CD8-positive, alpha-beta memory T cell (primary cell): ENCODE measurements at regions not wholly inside any gene's neighbourhood (a gene's known extent, or its start where the extent isn't known, plus 50 kb on each side); places are given as distances from the start of the nearest gene placed in this dataset.

Experiments
- CTCF ChIA-PET: fragments of 350-600 bp; sonication (Branson Sonifier 250); formaldehyde crosslinking; loops from one replicate; lab custom pipeline; 2021; ENCODE audit warnings: antibody characterized with exemption; lab: Charles Lee
- POLR2A ChIA-PET: fragments of 350-600 bp; sonication (Branson Sonifier 250); formaldehyde crosslinking; loops from one replicate; lab custom pipeline; 2021; ENCODE audit warnings: antibody characterized with exemption; lab: Charles Lee
- DNase-seq, 5 donors: peaks; one replicate each; pipeline versions ENCODE4 v3.0.0 to v3.0.0-alpha.2; 2020 to 2022; ENCODE audit warnings: mixed read lengths in 1 of 5
- H3K27ac ChIP-seq: one replicate; pipeline ENCODE4 v1.7.0; 2013; ENCODE audit warnings: low read depth, mild to moderate bottlenecking, low read length, moderate library complexity
- H3K27me3 ChIP-seq: 2 replicates; pipeline ENCODE4 v1.7.0; 2013; ENCODE audit warnings: low read length, mild to moderate bottlenecking; ENCODE audit not compliant: insufficient read depth, poor library complexity, severe bottlenecking
- H3K36me3 ChIP-seq: 2 replicates; pipeline ENCODE4 v1.7.0; 2013; ENCODE audit warnings: mild to moderate bottlenecking, low read length, moderate library complexity; ENCODE audit not compliant: insufficient read depth
- H3K4me1 ChIP-seq: 2 replicates; pipeline ENCODE4 v1.7.0; 2013; ENCODE audit warnings: mild to moderate bottlenecking, low read length, moderate library complexity; ENCODE audit not compliant: insufficient read depth
- H3K4me3 ChIP-seq: 2 replicates; pipeline ENCODE4 v1.7.0; 2013; ENCODE audit warnings: mild to moderate bottlenecking, low read length
- H3K9me3 ChIP-seq: 2 replicates; pipeline ENCODE4 v1.7.0; 2013; ENCODE audit warnings: mild to moderate bottlenecking, low read length
- H3K27ac Mint-ChIP-seq, 8 donors: one replicate each; pipeline ENCODE4 v1.8.0; 2020 to 2021; ENCODE audit warnings: mixed read lengths in 8 of 8, mild to moderate bottlenecking in 6 of 8, inconsistent platforms in 3 of 8, moderate library complexity in 3 of 8
- H3K27me3 Mint-ChIP-seq, 2 donors: one replicate each; pipeline ENCODE4 v1.8.0; 2020 to 2021; ENCODE audit warnings: mixed read lengths in 2 of 2, mild to moderate bottlenecking in 1 of 2, moderate library complexity in 1 of 2
- H3K36me3 Mint-ChIP-seq, 3 donors: one replicate each; pipeline ENCODE4 v1.8.0; 2020 to 2021; ENCODE audit warnings: mixed read lengths in 3 of 3, inconsistent platforms in 1 of 3, mild to moderate bottlenecking in 1 of 3
- H3K4me1 Mint-ChIP-seq, 3 donors: one replicate each; pipeline ENCODE4 v1.8.0; 2020 to 2021; ENCODE audit warnings: mixed read lengths in 3 of 3, inconsistent platforms in 1 of 3, mild to moderate bottlenecking in 1 of 3
- H3K4me3 Mint-ChIP-seq, 7 donors: one replicate each; pipeline ENCODE4 v1.8.0; 2020 to 2021; ENCODE audit warnings: mixed read lengths in 7 of 7, mild to moderate bottlenecking in 6 of 7, moderate library complexity in 4 of 7, inconsistent platforms in 2 of 7
- H3K9me3 Mint-ChIP-seq, 5 donors: one replicate each; pipeline ENCODE4 v1.8.0; 2020 to 2022; ENCODE audit warnings: mixed read lengths in 5 of 5, mild to moderate bottlenecking in 3 of 5, moderate library complexity in 2 of 5, inconsistent platforms in 1 of 5

- H3K4me1 Mint-ChIP-seq: no peaks in the 10 kb centered on the region
- ChIA-PET CTCF (no interaction called here), POLR2A (no interaction called here)
- no peaks in the 10 kb centered on the region for H3K36me3 ChIP-seq
- no peak overlapping the region for H3K4me3 ChIP-seq
- H3K4me3 Mint-ChIP-seq: no peak overlapping the region
- no peak overlapping the region for H3K27ac ChIP-seq
- H3K9me3 ChIP-seq: no peaks in the 10 kb centered on the region
- H3K4me1 ChIP-seq: no peaks in the 10 kb centered on the region
- DNase-seq: no peak
- H3K27me3 ChIP-seq: no peaks in the 10 kb centered on the region
- H3K9me3 Mint-ChIP-seq: peaks cover 2 to 9% (median 3%) of the 10 kb centered on the region in 5 donors
- H3K36me3 Mint-ChIP-seq: no peaks in the 10 kb centered on the region
- H3K27me3 Mint-ChIP-seq: peaks cover 4 to 8% of the 10 kb centered on the region in 2 donors
- no peak overlapping the region for H3K27ac Mint-ChIP-seq
These were observed 313.4 kb downstream of the CXCL12 start for GRCh38 chr10:44071479-44071878.

GRCh38 chr10:44070282-44070681, 314.6 kb downstream of the CXCL12 start:
- POLR2A ChIA-PET: no interaction called here
- H3K9me3 ChIP-seq: no peaks in the 10 kb centered on the region
- no peaks in the 10 kb centered on the region for H3K36me3 ChIP-seq
- H3K4me1 Mint-ChIP-seq: no peaks in the 10 kb centered on the region
- H3K4me3 ChIP-seq: no peak overlapping the region
- no peaks in the 10 kb centered on the region for H3K4me1 ChIP-seq
- no peak overlapping the region for H3K4me3 Mint-ChIP-seq
- H3K36me3 Mint-ChIP-seq: no peaks in the 10 kb centered on the region
- no peak overlapping the region for H3K27ac ChIP-seq
- H3K27me3 ChIP-seq: no peaks in the 10 kb centered on the region
- no peak for DNase-seq
- no peak overlapping the region for H3K27ac Mint-ChIP-seq
- peaks cover 0 to 6% (median 2%) of the 10 kb centered on the region in 5 donors for H3K9me3 Mint-ChIP-seq
- CTCF ChIA-PET: no interaction called here
- peaks cover 3 to 6% of the 10 kb centered on the region in 2 donors for H3K27me3 Mint-ChIP-seq

- Histone ChIP-seq H3K4me3 (no peak overlapping the region), H3K27ac (no peak overlapping the region), H3K9me3 (no peaks in the 10 kb centered on the region), H3K27me3 (no peaks in the 10 kb centered on the region), H3K36me3 (no peaks in the 10 kb centered on the region), H3K4me1 (no peaks in the 10 kb centered on the region)
- no peak overlapping the region for H3K4me3 Mint-ChIP-seq
- H3K27ac Mint-ChIP-seq: no peak overlapping the region
- DNase-seq: no peak
- H3K27me3 Mint-ChIP-seq: peaks cover 0 to 3% of the 10 kb centered on the region in 2 donors
- H3K4me1 Mint-ChIP-seq: no peaks in the 10 kb centered on the region
- ChIA-PET POLR2A (no interaction called here), CTCF (no interaction called here)
- H3K36me3 Mint-ChIP-seq: no peaks in the 10 kb centered on the region
- H3K9me3 Mint-ChIP-seq: peaks cover 0 to 3% (median 0%) of the 10 kb centered on the region in 5 donors
These were observed 315.3 kb downstream of the CXCL12 start for GRCh38 chr10:44069573-44069972.

- H3K27ac ChIP-seq: no peak overlapping the region
- Mint-ChIP-seq H3K9me3 (peaks cover 0 to 2% (median 0%) of the 10 kb centered on the region in 5 donors), H3K27me3 (peaks cover 0 to 3% of the 10 kb centered on the region in 2 donors), H3K36me3 (no peaks in the 10 kb centered on the region), H3K27ac (no peak overlapping the region), H3K4me3 (no peak overlapping the region), H3K4me1 (no peaks in the 10 kb centered on the region)
- H3K27me3 ChIP-seq: no peaks in the 10 kb centered on the region
- CTCF ChIA-PET: no interaction called here
- POLR2A ChIA-PET: no interaction called here
- no peaks in the 10 kb centered on the region for H3K9me3 ChIP-seq
- H3K4me3 ChIP-seq: no peak overlapping the region
- H3K4me1 ChIP-seq: no peaks in the 10 kb centered on the region
- no peak for DNase-seq
- no peaks in the 10 kb centered on the region for H3K36me3 ChIP-seq
These were observed 316.0 kb downstream of the CXCL12 start for GRCh38 chr10:44068716-44069482.

- Histone ChIP-seq H3K4me3 (no peak overlapping the region), H3K27ac (no peak overlapping the region), H3K27me3 (no peaks in the 10 kb centered on the region), H3K36me3 (no peaks in the 10 kb centered on the region), H3K4me1 (no peaks in the 10 kb centered on the region), H3K9me3 (no peaks in the 10 kb centered on the region)
- ChIA-PET POLR2A (no interaction called here), CTCF (no interaction called here)
- Mint-ChIP-seq H3K9me3 (no peaks in the 10 kb centered on the region), H3K36me3 (no peaks in the 10 kb centered on the region), H3K4me1 (no peaks in the 10 kb centered on the region), H3K4me3 (no peak overlapping the region), H3K27ac (no peak overlapping the region), H3K27me3 (peaks cover 0 to 3% of the 10 kb centered on the region in 2 donors)
- DNase-seq: no peak
These were observed 317.5 kb downstream of the CXCL12 start for GRCh38 chr10:44067432-44067831.

- Histone ChIP-seq H3K36me3 (no peaks in the 10 kb centered on the region), H3K9me3 (no peaks in the 10 kb centered on the region), H3K4me3 (no peak overlapping the region), H3K27me3 (no peaks in the 10 kb centered on the region), H3K4me1 (no peaks in the 10 kb centered on the region), H3K27ac (no peak overlapping the region)
- ChIA-PET POLR2A (no interaction called here), CTCF (no interaction called here)
- Mint-ChIP-seq H3K4me1 (no peaks in the 10 kb centered on the region), H3K27ac (no peak overlapping the region), H3K36me3 (no peaks in the 10 kb centered on the region), H3K9me3 (no peaks in the 10 kb centered on the region), H3K27me3 (peaks cover 0 to 3% of the 10 kb centered on the region in 2 donors), H3K4me3 (no peak overlapping the region)
- DNase-seq: no peak
These were observed 318.2 kb downstream of the CXCL12 start for GRCh38 chr10:44066527-44067255.

GRCh38 chr10:44065788-44066526, 318.9 kb downstream of the CXCL12 start:
- Histone ChIP-seq H3K36me3 (no peaks in the 10 kb centered on the region), H3K4me3 (no peak overlapping the region), H3K9me3 (no peaks in the 10 kb centered on the region), H3K4me1 (no peaks in the 10 kb centered on the region), H3K27ac (no peak overlapping the region), H3K27me3 (no peaks in the 10 kb centered on the region)
- CTCF ChIA-PET: interaction anchor here (1.7 kb wide), 1 partner anchor 10 kb away, joined by 4 read pairs; no protein-coding TSS in a partner anchor
- no peaks in the 10 kb centered on the region for H3K4me1 Mint-ChIP-seq
- no peaks in the 10 kb centered on the region for H3K9me3 Mint-ChIP-seq
- DNase-seq: no peak
- peaks cover 3% of the 10 kb centered on the region in 2 donors for H3K27me3 Mint-ChIP-seq
- POLR2A ChIA-PET: no interaction called here
- no peak overlapping the region for H3K4me3 Mint-ChIP-seq
- H3K36me3 Mint-ChIP-seq: no peaks in the 10 kb centered on the region
- H3K27ac Mint-ChIP-seq: peak overlapping the region in 1 of 8 donors; percentile 58
